K562 (cell line): ENCODE measurements at regions not wholly inside any gene's neighbourhood (a gene's known extent, or its start where the extent isn't known, plus 50 kb on each side); places are given as distances from the start of the nearest gene placed in this dataset.

ENCODE experiments used
- ATAC-seq: fragments of 200-7000 bp; cut with Tn5 transposase; 3 replicates; pipeline ENCODE4 v1.9.1; 2020; ENCODE audit warnings: moderate library complexity
- BruUV-seq: library from RNA; stranded (reverse); fragments of 400-500 nt; replicated peaks from 2 replicates; lab custom pipeline; 2021; lab: Mats Ljungman, UMichigan
- CTCF ChIA-PET: fragments of 300-600 bp; formaldehyde crosslinking; extraction: SDS; loops from one replicate; lab custom pipeline; 2021; ENCODE audit warnings: low intra/inter-chr PET ratio; lab: Yijun Ruan, JAX
- POLR2A ChIA-PET: fragments of 300-600, 350-650 bp; sonication (Branson Sonifier 250); formaldehyde crosslinking; extraction: SDS; loops from one replicate; lab custom pipeline; 2021; ENCODE audit warnings: antibody characterized with exemption, inconsistent platforms; lab: Yijun Ruan, JAX
- DNase-seq, 4 experiments: peaks; one replicate each; pipeline versions ENCODE4 v3.0.0 to v3.0.0-alpha.2; 2011 to 2018; ENCODE audit warnings: low spot score in 3 of 4, mixed read lengths in 3 of 4; ENCODE audit errors: extremely low read depth in 1 of 4
- FAIRE-seq: peaks from 2 replicates; lab custom pipeline; 2011; peaks lifted over from hg19 to GRCh38; lab: Jason Lieb, UNC
- H2AFZ ChIP-seq: 2 replicates; pipeline ENCODE4 v1.6.0; 2011; ENCODE audit warnings: low read depth, low read length, control low read depth, inconsistent platforms
- H3K27ac ChIP-seq: fragments of 200-600 bp; 3 replicates; pipeline ENCODE4 v1.8.0; 2011; ENCODE audit warnings: low read depth, mild to moderate bottlenecking, control low read depth, inconsistent platforms, low read length, moderate library complexity, mixed read lengths; ENCODE audit errors: extremely low read depth
- H3K27me3 ChIP-seq, 2 experiments: fragments of 300-600 bp in 1 of 2; 2 replicates in 1 of 2; 3 replicates in 1 of 2; pipeline versions ENCODE4 v1.6.0 to v1.8.0; 2011; ENCODE audit warnings: inconsistent platforms in 2 of 2, low read length in 2 of 2, mild to moderate bottlenecking in 1 of 2, mixed read lengths in 1 of 2, moderate library complexity in 1 of 2; ENCODE audit not compliant: control insufficient read depth in 2 of 2, insufficient read depth in 2 of 2
- H3K36me3 ChIP-seq: fragments of 300-600 bp; 3 replicates; pipeline ENCODE4 v1.8.0; 2011; ENCODE audit warnings: mild to moderate bottlenecking, low read length, inconsistent platforms; ENCODE audit not compliant: control insufficient read depth, insufficient read depth
- H3K4me1 ChIP-seq, 2 experiments: fragments of 200-600 bp in 1 of 2; replicated peaks in 1 of 2; 2 replicates in 1 of 2; 3 replicates in 1 of 2; pipeline versions ENCODE4 v1.5.1 to v1.8.0; 2011; ENCODE audit warnings: inconsistent platforms in 2 of 2, low read length in 2 of 2, mild to moderate bottlenecking in 1 of 2, mixed read lengths in 1 of 2, moderate library complexity in 1 of 2; ENCODE audit not compliant: control insufficient read depth in 2 of 2, insufficient read depth in 2 of 2
- H3K4me2 ChIP-seq: 2 replicates; pipeline ENCODE4 v1.6.1; 2011; ENCODE audit warnings: low read length, control low read depth, inconsistent platforms, mixed read lengths; ENCODE audit not compliant: insufficient read depth
- H3K4me3 ChIP-seq: fragments of 200-600 bp; sonication (generic), shearing (Covaris generic); 2 replicates; pipeline ENCODE4 v1.5.1; 2016; ENCODE audit warnings: control low read depth, inconsistent platforms
- H3K79me2 ChIP-seq: fragments of 200-600 bp; 3 replicates; pipeline ENCODE4 v1.8.0; 2011; ENCODE audit warnings: low read length, inconsistent platforms; ENCODE audit not compliant: control insufficient read depth, insufficient read depth
- H3K9ac ChIP-seq, 2 experiments: 2 replicates each; pipeline versions ENCODE4 v1.6.0 to v1.6.1; 2011; ENCODE audit warnings: low read depth in 2 of 2, low read length in 2 of 2, control low read depth in 1 of 2, inconsistent platforms in 1 of 2, mild to moderate bottlenecking in 1 of 2, mixed read lengths in 1 of 2; ENCODE audit not compliant: insufficient read depth in 1 of 2
- H3K9me1 ChIP-seq: one replicate; pipeline ENCODE4 v1.6.0; 2011; ENCODE audit warnings: inconsistent platforms, mild to moderate bottlenecking, low read length, moderate library complexity; ENCODE audit not compliant: control insufficient read depth, insufficient read depth
- H3K9me3 ChIP-seq: replicated peaks from 2 replicates; pipeline ENCODE4 v1.5.1; 2011; ENCODE audit warnings: low read depth, low read length, inconsistent platforms; ENCODE audit not compliant: control insufficient read depth, insufficient read depth
- H4K20me1 ChIP-seq: replicated peaks from 2 replicates; pipeline ENCODE4 v1.6.1; 2011; ENCODE audit warnings: low read length, inconsistent platforms, mixed read lengths; ENCODE audit not compliant: control insufficient read depth, insufficient read depth
- CEBPB ChIP-seq: fragments of 450-650 bp; IDR thresholded peaks from 2 replicates; pipeline ENCODE4 v1.6.1; 2016; ENCODE audit warnings: missing genetic modification characterization, missing compliant biosample characterization
- CLOCK ChIP-seq: fragments of 250-450 bp; sonication (Bioruptor Pico); IDR thresholded peaks from 2 replicates; pipeline ENCODE4 v1.4.0; 2020; ENCODE audit warnings: mild to moderate bottlenecking, moderate library complexity, borderline replicate concordance
- DDX20 ChIP-seq: fragments of 450-650 bp; IDR thresholded peaks from 2 replicates; pipeline ENCODE4 v1.6.1; 2016; ENCODE audit warnings: missing genetic modification characterization, low read depth, mild to moderate bottlenecking, missing compliant biosample characterization, moderate library complexity
- EP400 ChIP-seq: fragments of 450-650 bp; IDR thresholded peaks from 2 replicates; pipeline ENCODE4 v1.6.1; 2017; ENCODE audit warnings: antibody characterized with exemption, mild to moderate bottlenecking, moderate library complexity
- FOXA1 ChIP-seq: fragments of 450-650 bp; IDR thresholded peaks from 2 replicates; pipeline ENCODE4 v1.6.1; 2016; ENCODE audit warnings: mild to moderate bottlenecking, borderline replicate concordance
- MCM5 ChIP-seq: fragments of 450-650 bp; IDR thresholded peaks from 2 replicates; pipeline ENCODE4 v1.6.1; 2016; ENCODE audit warnings: low read depth
- MYBL2 ChIP-seq, 2 experiments: fragments of 450-650 bp in 1 of 2; sonication (generic) in 1 of 2; formaldehyde crosslinking in 1 of 2; IDR thresholded peaks; 2 replicates each; pipeline versions ENCODE4 v1.6.1 to v1.8.1; 2017 to 2022; ENCODE audit warnings: borderline replicate concordance in 1 of 2, inconsistent platforms in 1 of 2, low read depth in 1 of 2, mild to moderate bottlenecking in 1 of 2, missing genetic modification reagents in 1 of 2, moderate library complexity in 1 of 2
- RB1 ChIP-seq: fragments of 450-650 bp; IDR thresholded peaks from 2 replicates; pipeline ENCODE4 v1.6.1; 2017; ENCODE audit warnings: low read depth, mild to moderate bottlenecking
- SETDB1 ChIP-seq: IDR thresholded peaks from one replicate; pipeline ENCODE4 v1.6.1; 2012; ENCODE audit warnings: low read length, control low read depth, inconsistent platforms
- TAF7 ChIP-seq: fragments of 450-650 bp; IDR thresholded peaks from 2 replicates; pipeline ENCODE4 v1.6.1; 2016; ENCODE audit warnings: missing genetic modification characterization, missing compliant biosample characterization
- ZNF184 ChIP-seq: sonication (generic); formaldehyde crosslinking; IDR thresholded peaks from 2 replicates; pipeline ENCODE4 v1.5.0; 2020; ENCODE audit warnings: missing genetic modification reagents
- ZNF507 ChIP-seq: conservative IDR thresholded peaks from 2 replicates; pipeline ENCODE4 v1.6.1; 2017; ENCODE audit warnings: missing genetic modification characterization, missing compliant biosample characterization
- ZNF707 ChIP-seq: fragments of 250-450 bp; sonication (Bioruptor Pico); conservative IDR thresholded peaks from 2 replicates; pipeline ENCODE4 v1.8.0; 2022; ENCODE audit warnings: inconsistent platforms, mild to moderate bottlenecking, moderate library complexity
- WGBS: fragments of 100-300 bp; shearing (Covaris generic); methylation state at CpG from one replicate; pipeline ENCODE4 v1.1.6; 2016; ENCODE audit warnings: low coverage, mixed read lengths; ENCODE audit not compliant: insufficient coverage; ENCODE audit errors: missing lambda C conversion rate; 5-methylcytosine and 5-hydroxymethylcytosine counted together
- in situ Hi-C: fragments of 300-500 bp; cut with MboI; formaldehyde crosslinking; loops from 4 replicates; pipeline ENCODE4 v1.15.0; 2018; ENCODE audit warnings: inconsistent platforms, mixed read lengths
- intact Hi-C: fragments of 100-400 bp; cut with micrococcal nuclease; formaldehyde crosslinking; loops from 2 replicates; pipeline ENCODE4 v1.14.2; 2022

- TF ChIP-seq TAF7 (tag) = 0 out of 2 replicates have a peak, but pooled peaks have one; percentile 27
- TF ChIP-seq MYBL2 (IDR thresholded peaks at IDR 0.05; ENCODE audit: low read depth) = no peak
- TF ChIP-seq MYBL2 (CRISPR knock-in tag; IDR thresholded peaks at IDR 0.05; ENCODE audit: borderline replicate concordance) = peak; percentile 81; the same call in 1 of the 2 replicates
Observed at GRCh38 chr22:22982616-22983015, 87.7 kb upstream of the GNAZ start (continued).

GRCh38 chr22:22983123-22983522, 87.2 kb upstream of the GNAZ start:
- peaks cover 11 to 15% of the 10 kb centered on the region in 2 experiments; a peak in 3 of 5 replicates for H3K27me3 ChIP-seq
- no peak overlapping the region for H3K4me2 ChIP-seq
- H3K27ac ChIP-seq = no peak overlapping the region
- ATAC-seq (no peak), FAIRE-seq (no peak), DNase-seq (peak in 1 of 4 experiments; percentile 31)
- ChIA-PET POLR2A (interaction anchor here (0.8 to 2.6 kb wide), 3 partner anchors 9 to 134 kb away, joined by 3 to 9 read pairs (median 5); no protein-coding TSS in a partner anchor), CTCF (no interaction called here)
- H3K9ac ChIP-seq = no peak overlapping the region
- H2AFZ ChIP-seq = no peak overlapping the region
- intact Hi-C loops (no loop called here), in situ Hi-C loops (no loop called here)
- H4K20me1 ChIP-seq = no peaks in the 10 kb centered on the region
- H3K9me1 ChIP-seq = no peaks in the 10 kb centered on the region
- H3K4me3 ChIP-seq = no peak overlapping the region
- TF ChIP-seq EP400 (no peak), DDX20 (tag) (0 out of 2 replicates have a peak, but pooled peaks have one; percentile 40), MCM5 (no peak), SETDB1 (no peak), ZNF707 (CRISPR knock-in tag) (no peak), ZNF184 (CRISPR knock-in tag) (0 out of 2 replicates have a peak, but pooled peaks have one; percentile 20), ZNF507 (tag) (peak; percentile 46; the same call in 1 of the 2 replicates), RB1 (no peak), CLOCK (CRISPR knock-in tag) (no peak), CEBPB (tag) (no peak), FOXA1 (0 out of 2 replicates have a peak, but pooled peaks have one; percentile 12)
- no peaks in the 10 kb centered on the region for H3K4me1 ChIP-seq
- no peaks in the 10 kb centered on the region for H3K79me2 ChIP-seq
- peaks cover 7% of the 10 kb centered on the region for H3K9me3 ChIP-seq
- H3K36me3 ChIP-seq = no peaks in the 10 kb centered on the region
- 2% methylated on average over 2 of the region's 2 CpGs for WGBS
- BruUV-seq = no TSS peak
